Fibroblast of lung (primary cell): ENCODE measurements at regions not wholly inside any gene's neighbourhood (a gene's known extent, or its start where the extent isn't known, plus 50 kb on each side); places are given as distances from the start of the nearest gene placed in this dataset.

Experiments used
- CTCF ChIP-seq, 2 donors: IDR thresholded peaks in 1 of 2; conservative IDR thresholded peaks in 1 of 2; 1 replicate in 1 of 2; 2 replicates in 1 of 2; pipeline ENCODE4 v1.5.1; 2011 to 2012; ENCODE audit warnings: low read length in 2 of 2, control low read depth in 1 of 2, inconsistent platforms in 1 of 2, low read depth in 1 of 2, mild to moderate bottlenecking in 1 of 2
- EZH2 ChIP-seq: IDR thresholded peaks from 2 replicates; pipeline ENCODE4 v1.5.1; 2012; ENCODE audit warnings: low read length, control low read depth, mild to moderate bottlenecking; ENCODE audit errors: missing control alignments

- TF ChIP-seq CTCF (conservative IDR thresholded peaks at IDR 0.05 in 1 of 2, IDR thresholded peaks at IDR 0.05 in 1 of 2; ENCODE audit: low read depth in 1 of 2, low read length in 2 of 2) (no peak), EZH2 (no peak)
These were observed 1327.9 kb downstream of the TBC1D22A start for GRCh38 chr22:48090332-48090672.
